Osteoblast (primary cell): ENCODE measurements at regions not wholly inside any gene's neighbourhood (a gene's known extent, or its start where the extent isn't known, plus 50 kb on each side); places are given as distances from the start of the nearest gene placed in this dataset.

Experiments
- DNase-seq: peaks from one replicate; pipeline ENCODE4 v3.0.0; 2011; ENCODE audit warnings: low spot score, mixed read lengths; ENCODE audit not compliant: insufficient read length; ENCODE audit errors: missing footprints
- H2AFZ ChIP-seq: 2 replicates; pipeline ENCODE4 v1.6.0; 2011; ENCODE audit warnings: mild to moderate bottlenecking, low read length
- H3K27ac ChIP-seq: 2 replicates; pipeline ENCODE4 v1.5.1; 2011; ENCODE audit warnings: mild to moderate bottlenecking, low read depth, low read length, moderate library complexity
- H3K27me3 ChIP-seq: 2 replicates; pipeline ENCODE4 v1.6.0; 2012; ENCODE audit warnings: mild to moderate bottlenecking, control low read depth, inconsistent platforms, low read length, moderate library complexity; ENCODE audit not compliant: insufficient read depth
- H3K36me3 ChIP-seq: 2 replicates; pipeline ENCODE4 v1.5.1; 2011; ENCODE audit warnings: mild to moderate bottlenecking, low read length, control low read depth, moderate library complexity; ENCODE audit not compliant: insufficient read depth
- H3K4me1 ChIP-seq: 2 replicates; pipeline ENCODE4 v1.5.1; 2011; ENCODE audit warnings: mild to moderate bottlenecking, low read length, control low read depth, moderate library complexity; ENCODE audit not compliant: insufficient read depth
- H3K4me2 ChIP-seq: 2 replicates; pipeline ENCODE4 v1.6.0; 2011; ENCODE audit warnings: mild to moderate bottlenecking, low read length; ENCODE audit not compliant: insufficient read depth
- H3K4me3 ChIP-seq: fragments of 200-600 bp; sonication (generic); 3 replicates; pipeline ENCODE4 v1.5.1; 2012; ENCODE audit warnings: mild to moderate bottlenecking, low read length, inconsistent platforms; ENCODE audit not compliant: insufficient read depth
- H3K79me2 ChIP-seq: 2 replicates; pipeline ENCODE4 v1.6.0; 2012; ENCODE audit warnings: mild to moderate bottlenecking, low read length, control low read depth, inconsistent platforms; ENCODE audit not compliant: insufficient read depth
- H3K9me3 ChIP-seq: 2 replicates; pipeline ENCODE4 v1.5.1; 2011; ENCODE audit warnings: low read depth, low read length, control low read depth
- H4K20me1 ChIP-seq: 2 replicates; pipeline ENCODE4 v1.6.0; 2012; ENCODE audit warnings: mild to moderate bottlenecking, low read length, control low read depth; ENCODE audit not compliant: insufficient read depth
- TF ChIP-seq, protein P1 (sequence below): IDR thresholded peaks from 2 replicates; pipeline ENCODE4 v1.5.1; 2011; ENCODE audit warnings: mild to moderate bottlenecking, low read depth, low read length, moderate library complexity; ENCODE audit errors: extremely low read depth

GRCh38 chr10:4061441-4061951 is 276.5 kb upstream of the KLF6 start:
- Histone ChIP-seq H3K9me3 (no peaks in the 10 kb centered on the region), H3K4me3 (peak overlapping the region; percentile 33), H2AFZ (peak overlapping the region; percentile 81), H4K20me1 (no peaks in the 10 kb centered on the region), H3K79me2 (no peaks in the 10 kb centered on the region), H3K27me3 (no peaks in the 10 kb centered on the region), H3K4me2 (peak overlapping the region; percentile 51), H3K27ac (peak overlapping the region; percentile 22), H3K4me1 (peaks cover 17% of the 10 kb centered on the region), H3K36me3 (no peaks in the 10 kb centered on the region)
- TF ChIP-seq, protein P1, sequence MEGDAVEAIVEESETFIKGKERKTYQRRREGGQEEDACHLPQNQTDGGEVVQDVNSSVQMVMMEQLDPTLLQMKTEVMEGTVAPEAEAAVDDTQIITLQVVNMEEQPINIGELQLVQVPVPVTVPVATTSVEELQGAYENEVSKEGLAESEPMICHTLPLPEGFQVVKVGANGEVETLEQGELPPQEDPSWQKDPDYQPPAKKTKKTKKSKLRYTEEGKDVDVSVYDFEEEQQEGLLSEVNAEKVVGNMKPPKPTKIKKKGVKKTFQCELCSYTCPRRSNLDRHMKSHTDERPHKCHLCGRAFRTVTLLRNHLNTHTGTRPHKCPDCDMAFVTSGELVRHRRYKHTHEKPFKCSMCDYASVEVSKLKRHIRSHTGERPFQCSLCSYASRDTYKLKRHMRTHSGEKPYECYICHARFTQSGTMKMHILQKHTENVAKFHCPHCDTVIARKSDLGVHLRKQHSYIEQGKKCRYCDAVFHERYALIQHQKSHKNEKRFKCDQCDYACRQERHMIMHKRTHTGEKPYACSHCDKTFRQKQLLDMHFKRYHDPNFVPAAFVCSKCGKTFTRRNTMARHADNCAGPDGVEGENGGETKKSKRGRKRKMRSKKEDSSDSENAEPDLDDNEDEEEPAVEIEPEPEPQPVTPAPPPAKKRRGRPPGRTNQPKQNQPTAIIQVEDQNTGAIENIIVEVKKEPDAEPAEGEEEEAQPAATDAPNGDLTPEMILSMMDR, result no peak
- DNase-seq, result no peak

- H3K27ac ChIP-seq, result no peak overlapping the region
Observed at GRCh38 chr10:4059471-4060138, 274.6 kb upstream of the KLF6 start.

GRCh38 chr10:4058514-4059029 is 273.6 kb upstream of the KLF6 start:
- Histone ChIP-seq H3K27ac (peak overlapping the region; percentile 27), H3K4me2 (peak overlapping the region; percentile 78), H3K27me3 (no peaks in the 10 kb centered on the region), H3K36me3 (no peaks in the 10 kb centered on the region), H3K4me3 (peak overlapping the region; percentile 57), H2AFZ (peak overlapping the region; percentile 84), H3K4me1 (peaks cover 17% of the 10 kb centered on the region), H3K9me3 (no peaks in the 10 kb centered on the region), H4K20me1 (no peaks in the 10 kb centered on the region), H3K79me2 (no peaks in the 10 kb centered on the region)
- no peak for DNase-seq
- TF ChIP-seq, protein P1, result no peak

More at GRCh38 chr10:4059471-4060138, 274.6 kb upstream of the KLF6 start:
- TF ChIP-seq, protein P1, result no peak
- no peaks in the 10 kb centered on the region for H3K36me3 ChIP-seq
- H3K27me3 ChIP-seq, result no peaks in the 10 kb centered on the region
- no peak overlapping the region for H2AFZ ChIP-seq
- H3K4me1 ChIP-seq, result peaks cover 17% of the 10 kb centered on the region
- DNase-seq, result no peak
- H3K4me3 ChIP-seq, result no peak overlapping the region
- no peaks in the 10 kb centered on the region for H3K79me2 ChIP-seq
- H4K20me1 ChIP-seq, result no peaks in the 10 kb centered on the region
- H3K9me3 ChIP-seq, result no peaks in the 10 kb centered on the region
- no peak overlapping the region for H3K4me2 ChIP-seq

GRCh38 chr10:4057725-4058513 is 272.9 kb upstream of the KLF6 start:
- DNase-seq, result peak; percentile 36
- Histone ChIP-seq H3K4me2 (peak overlapping the region; percentile 78), H2AFZ (peak overlapping the region; percentile 84)

More at GRCh38 chr10:4057725-4058513, 272.9 kb upstream of the KLF6 start:
- H3K9me3 ChIP-seq, result no peaks in the 10 kb centered on the region
- peaks cover 17% of the 10 kb centered on the region for H3K4me1 ChIP-seq
- H3K4me3 ChIP-seq, result peak overlapping the region; percentile 57
- no peaks in the 10 kb centered on the region for H3K27me3 ChIP-seq
- H3K27ac ChIP-seq, result peak overlapping the region; percentile 27
- TF ChIP-seq, protein P1, result no peak
- H3K79me2 ChIP-seq, result no peaks in the 10 kb centered on the region
- no peaks in the 10 kb centered on the region for H4K20me1 ChIP-seq
- H3K36me3 ChIP-seq, result no peaks in the 10 kb centered on the region
